Naive thymus-derived CD4-positive, alpha-beta T cell (primary cell): ENCODE measurements at regions not wholly inside any gene's neighbourhood (a gene's known extent, or its start where the extent isn't known, plus 50 kb on each side); places are given as distances from the start of the nearest gene placed in this dataset.

Experiments
- ATAC-seq: fragments of 150-1000 bp; cut with Tn5 transposase; 2 replicates; pipeline ENCODE4 v1.10.0; 2021; ENCODE audit warnings: mild to moderate bottlenecking, moderate library complexity
- CTCF ChIA-PET: fragments of 350-600 bp; sonication (Branson Sonifier 250); formaldehyde crosslinking; loops from one replicate; lab custom pipeline; 2021; ENCODE audit warnings: antibody characterized with exemption; lab: Charles Lee
- POLR2A ChIA-PET: fragments of 350-600 bp; sonication (Branson Sonifier 250); formaldehyde crosslinking; loops from one replicate; lab custom pipeline; 2021; ENCODE audit warnings: antibody characterized with exemption, inconsistent platforms; lab: Charles Lee
- DNase-seq, 9 donors: peaks; one replicate each; pipeline versions ENCODE4 v3.0.0 to v3.0.0-alpha.2; 2020 to 2022; ENCODE audit warnings: mixed read lengths in 1 of 9
- H3K27ac ChIP-seq: one replicate; pipeline ENCODE4 v1.7.0; 2013; ENCODE audit warnings: mild to moderate bottlenecking, low read depth, low read length, moderate library complexity
- H3K27me3 ChIP-seq, 2 donors: one replicate each; pipeline ENCODE4 v1.7.0; 2013; ENCODE audit warnings: low read length in 2 of 2, mild to moderate bottlenecking in 2 of 2, moderate library complexity in 2 of 2; ENCODE audit not compliant: control insufficient read depth in 2 of 2, insufficient read depth in 2 of 2
- H3K36me3 ChIP-seq, 3 experiments: 1 replicate in 2 of 3; 2 replicates in 1 of 3; pipeline ENCODE4 v1.7.0; 2013; ENCODE audit warnings: low read length in 3 of 3, mild to moderate bottlenecking in 3 of 3, moderate library complexity in 1 of 3; ENCODE audit not compliant: insufficient read depth in 3 of 3, control insufficient read depth in 2 of 3
- H3K4me1 ChIP-seq, 2 donors: one replicate each; pipeline ENCODE4 v1.7.0; 2013; ENCODE audit warnings: low read length in 2 of 2, mild to moderate bottlenecking in 2 of 2, moderate library complexity in 1 of 2; ENCODE audit not compliant: control insufficient read depth in 2 of 2, insufficient read depth in 2 of 2
- H3K4me3 ChIP-seq: 2 replicates; pipeline ENCODE4 v1.7.0; 2013; ENCODE audit warnings: mild to moderate bottlenecking, low read length
- H3K9me3 ChIP-seq, 3 experiments: 1 replicate in 2 of 3; 2 replicates in 1 of 3; pipeline ENCODE4 v1.7.0; 2013; ENCODE audit warnings: low read length in 3 of 3; ENCODE audit not compliant: control insufficient read depth in 2 of 3
- H3K27ac Mint-ChIP-seq, 9 donors: one replicate each; pipeline ENCODE4 v1.8.0; 2020 to 2022; ENCODE audit warnings: mixed read lengths in 9 of 9, mild to moderate bottlenecking in 8 of 9, moderate library complexity in 5 of 9, inconsistent platforms in 2 of 9
- H3K27me3 Mint-ChIP-seq, 5 donors: one replicate each; pipeline ENCODE4 v1.8.0; 2021 to 2022; ENCODE audit warnings: mixed read lengths in 5 of 5, mild to moderate bottlenecking in 1 of 5
- H3K36me3 Mint-ChIP-seq, 5 donors: one replicate each; pipeline ENCODE4 v1.8.0; 2020 to 2022; ENCODE audit warnings: mixed read lengths in 5 of 5, mild to moderate bottlenecking in 3 of 5, inconsistent platforms in 1 of 5
- H3K4me1 Mint-ChIP-seq, 7 donors: one replicate each; pipeline ENCODE4 v1.8.0; 2020 to 2022; ENCODE audit warnings: mixed read lengths in 7 of 7, mild to moderate bottlenecking in 3 of 7, inconsistent platforms in 1 of 7
- H3K4me3 Mint-ChIP-seq, 10 donors: one replicate each; pipeline ENCODE4 v1.8.0; 2020 to 2022; ENCODE audit warnings: mild to moderate bottlenecking in 10 of 10, mixed read lengths in 10 of 10, moderate library complexity in 6 of 10, inconsistent platforms in 2 of 10
- H3K9me3 Mint-ChIP-seq, 11 donors: one replicate each; pipeline ENCODE4 v1.8.0; 2020 to 2022; ENCODE audit warnings: mixed read lengths in 11 of 11, mild to moderate bottlenecking in 4 of 11, inconsistent platforms in 1 of 11, moderate library complexity in 1 of 11
- intact Hi-C, 2 donors: fragments of 100-400 bp; cut with micrococcal nuclease; formaldehyde crosslinking; loops; one replicate each; pipeline ENCODE4 v1.15.1; 2023

GRCh38 chr10:62512732-62513475 is 138.7 kb downstream of the ZNF365 start:
- Mint-ChIP-seq H3K36me3 (peaks cover 0 to 5% (median 0%) of the 10 kb centered on the region in 5 donors), H3K27ac (no peak overlapping the region), H3K4me3 (no peak overlapping the region), H3K4me1 (peaks cover 0 to 9% (median 5%) of the 10 kb centered on the region in 7 donors), H3K9me3 (peaks cover 0 to 6% (median 0%) of the 10 kb centered on the region in 11 donors), H3K27me3 (peaks cover 0 to 24% (median 7%) of the 10 kb centered on the region in 5 donors)
- H3K9me3 ChIP-seq, result no peaks in the 10 kb centered on the region
- H3K36me3 ChIP-seq, result no peaks in the 10 kb centered on the region
- ChIA-PET POLR2A (no interaction called here), CTCF (no interaction called here)
- DNase-seq, result no peak
- no peak overlapping the region for H3K4me3 ChIP-seq
- no peak overlapping the region for H3K27ac ChIP-seq
- no peaks in the 10 kb centered on the region for H3K4me1 ChIP-seq
- H3K27me3 ChIP-seq, result no peaks in the 10 kb centered on the region
- intact Hi-C loops, result no loop called here
- no peak for ATAC-seq

- no peak overlapping the region for H3K27ac Mint-ChIP-seq
- no peaks in the 10 kb centered on the region for H3K36me3 ChIP-seq
Measured at GRCh38 chr10:62514079-62514693, 140.0 kb downstream of the ZNF365 start.

GRCh38 chr10:62517252-62517651 is 143.1 kb downstream of the ZNF365 start:
- Histone ChIP-seq H3K36me3 (no peaks in the 10 kb centered on the region), H3K4me1 (no peaks in the 10 kb centered on the region), H3K27ac (no peak overlapping the region), H3K9me3 (no peaks in the 10 kb centered on the region), H3K27me3 (no peaks in the 10 kb centered on the region), H3K4me3 (no peak overlapping the region)
- no peak for ATAC-seq
- peaks cover 0 to 8% (median 5%) of the 10 kb centered on the region in 7 donors for H3K4me1 Mint-ChIP-seq
- no peak overlapping the region for H3K27ac Mint-ChIP-seq
- DNase-seq, result no peak
- ChIA-PET CTCF (no interaction called here), POLR2A (interaction anchor here (0.6 kb wide), 1 partner anchor 736 kb away, joined by 3 read pairs; no protein-coding TSS in a partner anchor)
- no peak overlapping the region for H3K4me3 Mint-ChIP-seq
- peaks cover 0 to 14% (median 0%) of the 10 kb centered on the region in 11 donors for H3K9me3 Mint-ChIP-seq
- peaks cover 0 to 27% (median 7%) of the 10 kb centered on the region in 5 donors for H3K27me3 Mint-ChIP-seq
- intact Hi-C loops, result no loop called here
- H3K36me3 Mint-ChIP-seq, result peaks cover 0 to 8% (median 0%) of the 10 kb centered on the region in 5 donors

More at GRCh38 chr10:62514079-62514693, 140.0 kb downstream of the ZNF365 start:
- H3K27ac ChIP-seq, result no peak overlapping the region
- ATAC-seq (no peak), DNase-seq (no peak)
- H3K4me3 ChIP-seq, result no peak overlapping the region
- ChIA-PET CTCF (no interaction called here), POLR2A (no interaction called here)
- Mint-ChIP-seq H3K36me3 (peaks cover 0 to 5% (median 0%) of the 10 kb centered on the region in 5 donors), H3K4me1 (peaks cover 0 to 9% (median 5%) of the 10 kb centered on the region in 7 donors), H3K27me3 (peaks cover 0 to 23% (median 7%) of the 10 kb centered on the region in 5 donors), H3K4me3 (no peak overlapping the region), H3K9me3 (peaks cover 0 to 8% (median 0%) of the 10 kb centered on the region in 11 donors)
- H3K4me1 ChIP-seq, result no peaks in the 10 kb centered on the region
- H3K9me3 ChIP-seq, result no peaks in the 10 kb centered on the region
- intact Hi-C loops, result loop anchor here in 1 of 2 donors (2.0 kb wide), 1 partner anchor 15 kb away; no protein-coding TSS in a partner anchor
- no peaks in the 10 kb centered on the region for H3K27me3 ChIP-seq

DNA sequence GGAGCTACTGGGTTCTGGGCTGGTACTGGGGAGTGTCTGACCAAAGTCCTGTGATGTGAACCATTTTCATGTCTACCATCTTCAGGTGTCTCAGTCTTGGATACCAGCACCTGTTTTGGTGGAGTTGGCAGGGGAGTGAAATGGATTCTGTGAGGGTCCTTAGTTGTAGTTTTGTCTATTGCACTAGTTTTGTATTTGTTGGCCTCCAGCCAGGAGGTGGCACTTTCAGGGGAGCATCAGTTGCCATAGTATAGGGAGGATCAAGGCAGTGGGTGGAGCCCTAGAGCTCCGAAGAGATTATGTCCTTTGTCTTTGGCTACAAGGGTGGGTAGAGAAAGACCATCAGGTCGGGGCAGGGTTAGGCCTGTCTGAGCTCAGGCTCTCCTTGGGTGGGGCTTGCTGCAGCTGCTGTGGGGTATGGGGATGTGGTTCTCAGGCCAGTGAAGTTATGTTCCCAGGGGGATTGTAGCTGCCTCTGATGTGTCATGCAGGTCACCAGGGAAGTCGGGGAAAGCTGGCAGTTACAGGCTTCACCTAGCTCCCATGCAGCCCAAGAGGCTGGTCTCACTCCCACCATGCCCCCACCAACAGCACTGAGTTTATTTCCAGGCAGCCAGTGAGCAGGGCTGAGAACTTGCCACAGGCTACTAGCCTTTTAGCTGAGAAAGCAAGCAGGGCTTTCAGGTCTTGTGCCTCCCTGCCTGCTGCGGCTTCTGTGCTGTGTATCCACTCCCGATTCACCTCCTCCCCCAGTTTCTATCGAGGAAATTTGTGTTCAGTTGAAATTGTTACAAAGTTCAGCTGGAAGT is 153.1 kb downstream of the ZNF365 start:
- H3K27me3 Mint-ChIP-seq, result peaks cover 0 to 15% (median 0%) of the 10 kb centered on the region in 5 donors
- H3K36me3 Mint-ChIP-seq, result peaks cover 0 to 47% (median 6%) of the 10 kb centered on the region in 5 donors
- Histone ChIP-seq H3K27me3 (no peaks in the 10 kb centered on the region), H3K27ac (no peak overlapping the region), H3K36me3 (no peaks in the 10 kb centered on the region), H3K9me3 (no peaks in the 10 kb centered on the region), H3K4me1 (peaks cover 24 to 39% of the 10 kb centered on the region in 2 donors), H3K4me3 (no peak overlapping the region)
- H3K4me1 Mint-ChIP-seq, result peaks cover 32 to 57% (median 43%) of the 10 kb centered on the region in 7 donors
- ATAC-seq, result no peak
- ChIA-PET POLR2A (no interaction called here), CTCF (interaction anchor here (1.1 kb wide), 1 partner anchor 289 kb away, joined by 3 read pairs; the partner anchor contains the start of gene EGR2)
- intact Hi-C loops, result loop anchor here (5.0 to 10.0 kb wide), 4 partner anchors 205 to 490 kb away; partner anchors contain the start of genes ADO (in 1 of the 2) and RTKN2 (in 1 of the 2)
- DNase-seq, result peak in 5 of 9 donors; percentile 7 to 17 (median 11)
- peaks cover 0 to 31% (median 8%) of the 10 kb centered on the region in 11 donors for H3K9me3 Mint-ChIP-seq
- H3K27ac Mint-ChIP-seq, result peak overlapping the region; percentile 47 to 86 (median 76)
- peak overlapping the region; percentile 46 to 78 (median 72) for H3K4me3 Mint-ChIP-seq

GRCh38 chr10:62528441-62528840 is 154.3 kb downstream of the ZNF365 start:
- Mint-ChIP-seq H3K4me1 (peaks cover 32 to 49% (median 43%) of the 10 kb centered on the region in 7 donors), H3K36me3 (peaks cover 0 to 38% (median 6%) of the 10 kb centered on the region in 5 donors), H3K4me3 (peak overlapping the region; percentile 0 to 78 (median 70)), H3K27me3 (peaks cover 0 to 15% (median 0%) of the 10 kb centered on the region in 5 donors), H3K9me3 (peaks cover 0 to 21% (median 8%) of the 10 kb centered on the region in 11 donors), H3K27ac (peak overlapping the region; percentile 47 to 86 (median 75))
- H3K36me3 ChIP-seq, result no peaks in the 10 kb centered on the region
- ChIA-PET POLR2A (interaction anchor here (1.0 to 1.4 kb wide), 2 partner anchors 17 to 276 kb away, joined by 5 read pairs; partner anchors contain the start of gene ADO), CTCF (interaction anchor here (0.9 to 1.1 kb wide), 3 partner anchors 12 to 469 kb away, joined by 3 to 4 read pairs (median 3); partner anchors contain the start of gene EGR2)
- peak; percentile 95 for ATAC-seq
- no peaks in the 10 kb centered on the region for H3K9me3 ChIP-seq
- no peak overlapping the region for H3K4me3 ChIP-seq
- DNase-seq, result peak in 7 of 9 donors; percentile 42 to 83 (median 78)
- H3K27me3 ChIP-seq, result no peaks in the 10 kb centered on the region
- intact Hi-C loops, result loop anchor here (1.0 to 10.0 kb wide), 15 partner anchors 14 to 626 kb away; partner anchors contain the start of genes EGR2 (in 2 of the 2), ADO (in 1 of the 2), NRBF2 (in 1 of the 2) and RTKN2 (in 1 of the 2)
- peaks cover 24 to 39% of the 10 kb centered on the region in 2 donors for H3K4me1 ChIP-seq
- H3K27ac ChIP-seq, result peak overlapping the region; percentile 44
